Activated CD8-positive, alpha-beta memory T cell treated with anti-CD3 and anti-CD28 coated beads for 36 hours (primary cell): ENCODE measurements at regions not wholly inside any gene's neighbourhood (a gene's known extent, or its start where the extent isn't known, plus 50 kb on each side); places are given as distances from the start of the nearest gene placed in this dataset.

Experiments used
- CTCF ChIA-PET: fragments of 350-600 bp; sonication (Branson Sonifier 250); formaldehyde crosslinking; loops from one replicate; lab custom pipeline; 2021; ENCODE audit warnings: antibody characterized with exemption; lab: Charles Lee
- POLR2A ChIA-PET: fragments of 350-600 bp; sonication (Branson Sonifier 250); formaldehyde crosslinking; loops from one replicate; lab custom pipeline; 2021; ENCODE audit warnings: antibody characterized with exemption; lab: Charles Lee

DNA sequence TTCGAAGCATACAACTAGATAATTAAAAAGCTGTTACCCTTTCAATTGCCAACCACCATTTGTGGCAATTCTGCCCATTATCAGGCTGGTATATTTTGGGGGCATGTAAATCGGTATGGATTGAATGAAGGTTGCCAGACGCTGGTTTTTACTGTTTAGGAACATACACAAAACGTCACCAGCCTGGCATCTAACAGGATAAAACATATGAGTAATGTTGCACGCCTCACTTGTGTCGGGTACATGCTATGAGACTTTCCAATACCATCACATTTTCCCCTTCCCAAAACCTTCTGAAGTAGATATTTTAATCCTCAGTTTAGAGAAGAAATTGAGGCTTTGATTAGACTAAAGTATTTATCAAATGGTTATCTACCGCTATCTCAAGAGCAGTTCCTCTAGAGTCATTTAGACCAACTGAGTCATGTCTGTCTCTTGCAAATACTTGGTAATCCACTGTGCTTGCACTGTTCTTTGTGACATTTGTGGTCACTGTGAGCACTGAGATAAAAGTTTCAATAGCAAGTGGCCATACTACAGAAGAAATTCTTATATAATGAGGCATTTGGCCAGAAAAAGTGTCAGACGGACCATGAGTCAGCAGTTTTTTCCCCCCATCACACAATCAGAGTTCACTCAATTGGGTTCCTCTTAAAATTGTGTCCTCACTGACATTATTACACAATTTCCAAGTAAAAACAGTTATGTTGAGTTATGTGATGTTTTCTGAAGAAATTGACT lies 498.7 kb downstream of the NXPH1 start:
- ChIA-PET POLR2A (no interaction called here), CTCF (no interaction called here)

DNA sequence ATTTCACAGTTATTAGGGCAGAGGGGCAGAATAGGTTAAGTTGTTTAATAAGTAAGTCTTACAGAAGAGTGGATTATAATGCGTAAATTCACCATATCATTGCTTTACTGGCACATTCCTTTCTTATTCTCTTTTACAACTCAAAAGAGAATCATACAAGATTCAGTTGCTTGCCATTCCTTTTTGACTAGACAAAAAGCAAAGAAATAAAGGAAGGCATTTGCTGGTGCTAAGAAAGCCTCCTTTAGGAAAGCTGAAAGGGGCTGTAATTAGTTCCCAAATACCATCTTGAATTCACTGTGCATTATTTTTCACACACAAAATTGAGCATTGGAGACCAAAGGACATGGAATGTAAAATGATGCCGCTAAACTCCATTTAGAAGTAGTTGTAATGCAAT lies 499.3 kb downstream of the NXPH1 start:
- ChIA-PET CTCF (no interaction called here), POLR2A (no interaction called here)

DNA sequence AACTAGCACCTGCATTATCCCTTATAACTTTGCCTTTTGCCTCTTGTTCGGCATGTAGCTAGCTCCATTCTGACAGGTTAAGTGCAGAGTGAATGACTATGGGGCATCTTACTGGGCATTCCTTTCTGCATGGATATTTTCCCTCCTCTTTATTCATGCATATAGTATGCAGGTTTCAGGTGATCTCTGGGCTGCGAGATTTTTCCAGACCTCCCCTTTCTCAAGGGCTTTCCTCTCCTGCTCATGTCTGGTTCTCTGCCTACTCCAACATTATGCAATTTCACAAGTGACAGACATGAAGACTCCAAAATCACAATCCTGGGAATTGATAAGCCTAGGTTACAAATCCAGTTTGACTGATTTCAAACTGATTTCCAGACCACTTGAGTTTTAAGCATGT lies 503.8 kb downstream of the NXPH1 start:
- ChIA-PET CTCF (no interaction called here), POLR2A (no interaction called here)

DNA sequence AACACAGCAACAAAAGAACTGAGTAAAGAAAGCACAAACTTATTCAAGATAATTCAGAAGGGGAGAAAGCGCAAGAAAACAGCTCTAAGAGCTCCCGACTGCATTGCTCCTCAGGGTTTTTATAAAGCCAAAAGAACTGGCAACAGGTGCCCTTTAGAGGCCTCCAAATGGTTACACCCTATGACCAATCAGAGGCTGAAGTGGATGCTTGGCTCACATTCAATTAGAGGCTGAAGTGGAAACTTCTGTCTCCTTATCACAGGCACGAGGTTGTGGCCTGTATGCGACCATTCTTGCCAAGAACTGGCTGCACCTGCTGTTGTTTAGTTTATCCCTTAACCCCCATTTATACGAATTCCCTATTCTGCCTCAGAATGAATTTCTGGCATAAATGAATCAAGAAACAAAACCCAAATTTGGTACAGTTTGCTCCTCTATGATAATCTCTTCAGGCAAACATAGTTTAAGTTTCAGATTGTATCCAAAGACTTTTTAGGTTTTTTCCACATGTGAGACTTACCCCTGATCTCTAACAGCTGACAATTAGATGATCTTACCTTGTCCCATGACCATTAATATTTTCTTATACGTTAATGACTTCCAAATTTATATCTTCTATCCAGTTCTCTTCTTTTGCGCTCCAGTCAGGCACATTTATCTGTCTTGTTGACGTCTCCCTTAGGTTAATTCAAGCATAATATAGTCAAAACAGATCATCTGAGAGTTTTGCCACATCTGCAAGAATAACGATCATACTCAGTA lies 504.8 kb downstream of the NXPH1 start:
- CTCF ChIA-PET, result no interaction called here
- POLR2A ChIA-PET, result no interaction called here

DNA sequence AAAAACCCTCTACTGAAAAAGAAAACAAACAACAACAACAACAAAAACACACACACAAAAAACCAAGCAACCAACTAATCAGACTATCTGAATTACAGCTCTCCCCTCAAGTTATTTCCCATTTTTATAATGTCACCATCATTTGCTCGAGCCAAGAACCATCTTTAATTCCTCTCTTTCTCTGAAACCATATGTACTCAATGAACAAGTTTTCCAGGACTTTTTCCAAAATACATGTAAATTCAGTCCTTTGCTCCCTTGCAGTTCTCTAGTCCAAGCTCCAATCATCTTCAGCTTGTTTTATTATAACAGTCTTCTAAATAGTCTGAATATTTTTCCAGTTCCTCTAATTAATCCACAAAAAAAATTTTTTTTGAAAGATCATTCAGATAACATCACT lies 506.0 kb downstream of the NXPH1 start:
- ChIA-PET POLR2A (no interaction called here), CTCF (no interaction called here)

DNA sequence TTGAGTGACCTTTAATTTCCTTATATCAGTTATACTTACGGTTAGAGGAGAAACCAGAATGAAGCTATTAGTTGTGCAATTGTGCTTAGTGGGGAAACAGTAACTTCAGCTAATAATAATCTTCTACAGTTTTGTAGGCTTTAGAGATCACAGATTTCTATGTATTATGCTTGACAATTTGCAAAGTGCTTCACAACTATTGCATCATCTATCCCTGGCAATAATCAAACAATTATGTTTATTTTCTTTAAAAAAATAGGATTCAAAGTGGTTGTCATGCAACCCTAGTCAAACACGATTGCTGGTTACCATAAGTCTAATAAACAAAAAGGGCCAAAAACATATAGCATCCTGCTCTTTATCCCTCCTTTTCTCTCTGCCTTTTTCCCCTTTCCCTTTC lies 530.3 kb downstream of the NXPH1 start:
- CTCF ChIA-PET, result no interaction called here
- POLR2A ChIA-PET, result no interaction called here

DNA sequence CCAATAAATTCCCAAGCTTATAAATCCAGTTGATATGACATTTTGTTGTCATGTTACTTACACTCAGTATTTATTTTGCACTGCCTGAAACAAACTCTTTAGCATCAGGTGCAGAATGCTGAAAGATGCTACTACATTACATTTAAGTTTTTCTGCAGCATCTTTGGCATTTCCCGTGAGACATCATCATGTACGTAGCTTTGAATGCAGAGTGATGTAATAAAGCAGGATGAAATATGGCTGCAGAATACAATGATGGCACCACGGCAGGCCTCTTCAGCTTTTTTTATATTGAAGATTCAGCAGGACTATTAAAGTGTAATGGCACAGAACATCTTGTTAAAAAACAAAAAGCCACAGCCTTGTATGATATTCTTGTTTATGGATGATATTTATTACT lies 531.8 kb downstream of the NXPH1 start:
- ChIA-PET POLR2A (no interaction called here), CTCF (no interaction called here)

DNA sequence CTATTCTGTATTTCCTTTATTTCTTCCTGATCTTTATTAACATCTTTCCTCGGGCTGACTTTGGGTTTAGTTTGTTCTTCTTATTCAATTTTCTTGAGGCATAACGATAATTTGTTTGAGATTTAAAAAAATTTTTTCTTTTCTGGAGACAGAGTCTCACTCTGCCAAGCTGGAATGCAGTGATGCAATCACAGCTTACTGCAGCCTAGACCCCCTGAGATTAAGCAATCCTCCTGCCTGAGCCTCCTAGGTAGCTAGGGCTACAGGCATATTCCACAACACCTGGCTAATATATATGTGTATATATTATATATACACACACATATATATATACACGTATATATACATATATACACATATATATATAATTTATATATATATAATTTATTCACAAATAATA lies 540.2 kb downstream of the NXPH1 start:
- POLR2A ChIA-PET, result no interaction called here
- CTCF ChIA-PET, result no interaction called here

DNA sequence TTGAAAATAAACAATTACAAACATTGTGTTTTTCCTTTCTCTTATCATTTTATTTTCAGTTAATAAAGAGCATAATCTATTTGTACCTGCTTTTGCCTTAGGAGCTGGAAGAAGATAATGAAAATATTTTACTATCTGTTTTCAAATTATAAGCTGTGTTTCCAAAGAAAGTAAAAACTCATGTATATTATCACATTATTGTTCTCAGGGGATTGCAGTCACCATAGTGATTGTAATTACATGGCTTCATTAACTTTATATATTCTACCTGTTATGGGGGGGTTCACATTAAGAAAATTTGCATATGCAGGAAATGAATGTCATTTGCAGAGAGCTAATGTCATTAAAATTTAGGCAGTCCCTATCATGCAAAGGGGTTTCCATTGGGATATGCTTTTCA lies 542.3 kb downstream of the NXPH1 start:
- POLR2A ChIA-PET, result no interaction called here
- CTCF ChIA-PET, result interaction anchor here (0.8 kb wide), 1 partner anchor 448 kb away, joined by 3 read pairs; no protein-coding TSS in a partner anchor

DNA sequence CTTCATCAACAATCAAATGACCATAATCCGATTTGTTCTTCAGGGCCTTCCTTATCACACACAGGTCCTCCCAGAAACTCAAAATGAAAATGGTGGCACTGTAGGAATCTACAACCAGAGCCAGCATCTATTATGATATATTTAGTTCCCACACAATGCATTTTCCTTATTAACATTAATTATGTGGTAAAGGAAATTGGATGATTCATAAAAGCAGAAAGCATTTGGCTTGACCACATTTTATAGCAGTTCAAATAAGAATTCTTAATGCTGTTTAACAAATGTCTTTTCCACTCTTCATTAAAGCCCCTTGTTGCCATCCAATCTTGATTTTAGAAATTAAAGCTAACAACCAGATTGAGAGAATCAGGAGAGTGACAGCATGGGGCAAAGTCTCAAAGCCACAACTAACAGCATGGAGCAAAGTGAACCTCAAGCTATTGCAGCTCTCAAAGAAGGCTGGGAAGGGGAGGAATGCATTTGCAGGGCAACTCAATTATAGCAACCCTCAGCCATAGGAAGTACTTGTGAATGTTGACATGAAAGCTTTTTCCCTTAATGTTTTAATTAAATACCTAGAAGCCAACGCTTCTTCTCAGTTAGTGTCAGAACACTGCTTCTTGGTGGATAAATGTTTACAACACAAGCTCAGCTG lies 549.1 kb downstream of the NXPH1 start:
- CTCF ChIA-PET, result no interaction called here
- POLR2A ChIA-PET, result no interaction called here

DNA sequence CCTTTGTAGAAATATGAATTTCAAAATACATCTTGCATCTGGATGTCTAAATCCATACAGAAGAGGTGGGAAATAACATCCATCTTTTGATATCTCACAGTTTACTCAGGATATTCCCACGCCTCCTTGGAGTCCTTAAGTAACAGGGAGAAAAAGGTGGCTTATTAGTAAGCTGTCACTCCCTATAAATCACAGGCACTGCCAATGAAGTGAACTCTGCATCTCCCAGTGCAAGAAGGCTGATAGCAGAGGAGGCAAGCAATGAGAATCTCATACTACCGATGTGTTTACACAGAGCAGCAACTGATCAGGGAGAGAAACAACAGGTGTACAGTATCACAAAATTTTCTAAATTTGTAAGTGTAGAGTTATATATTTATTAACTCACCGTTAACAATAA lies 551.8 kb downstream of the NXPH1 start:
- ChIA-PET CTCF (no interaction called here), POLR2A (no interaction called here)

DNA sequence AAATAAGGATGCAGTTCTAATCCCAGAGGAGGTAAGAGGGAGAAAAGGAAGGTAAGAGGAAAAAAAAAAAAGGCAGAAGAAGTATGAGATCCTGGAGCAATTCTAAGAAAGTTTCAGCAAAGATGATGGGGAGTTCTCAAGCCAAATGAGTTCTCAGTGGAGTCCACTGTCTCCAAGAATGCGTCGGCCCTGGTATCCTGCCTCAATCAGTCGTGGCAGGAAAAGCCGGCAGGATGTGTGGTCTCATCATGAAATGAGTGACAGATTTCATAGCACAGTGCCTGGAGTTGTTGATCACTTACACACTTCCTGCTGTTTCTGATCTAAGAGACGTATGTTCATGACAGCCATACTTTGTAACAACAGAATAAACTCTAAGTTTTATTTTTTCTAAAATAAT lies 554.9 kb downstream of the NXPH1 start:
- CTCF ChIA-PET, result no interaction called here
- POLR2A ChIA-PET, result no interaction called here

DNA sequence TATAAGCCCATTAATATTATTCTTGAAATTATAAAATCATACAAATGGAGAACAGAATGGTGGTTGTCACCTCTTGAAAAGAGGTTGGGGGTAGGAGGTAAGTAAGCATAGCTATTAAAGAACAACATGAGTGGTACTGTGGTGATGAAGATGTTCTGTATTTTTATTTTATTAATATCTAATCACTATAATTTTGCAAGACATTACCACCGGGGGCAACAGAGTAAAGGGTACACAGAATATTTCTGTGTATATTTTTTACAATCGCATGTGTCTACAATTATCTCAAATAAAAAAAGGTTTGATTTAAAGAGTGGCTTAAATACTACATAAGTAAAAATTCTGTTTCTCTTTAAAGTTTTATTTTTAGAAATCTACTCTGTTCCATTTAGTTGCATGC lies 557.8 kb downstream of the NXPH1 start:
- ChIA-PET POLR2A (no interaction called here), CTCF (no interaction called here)

DNA sequence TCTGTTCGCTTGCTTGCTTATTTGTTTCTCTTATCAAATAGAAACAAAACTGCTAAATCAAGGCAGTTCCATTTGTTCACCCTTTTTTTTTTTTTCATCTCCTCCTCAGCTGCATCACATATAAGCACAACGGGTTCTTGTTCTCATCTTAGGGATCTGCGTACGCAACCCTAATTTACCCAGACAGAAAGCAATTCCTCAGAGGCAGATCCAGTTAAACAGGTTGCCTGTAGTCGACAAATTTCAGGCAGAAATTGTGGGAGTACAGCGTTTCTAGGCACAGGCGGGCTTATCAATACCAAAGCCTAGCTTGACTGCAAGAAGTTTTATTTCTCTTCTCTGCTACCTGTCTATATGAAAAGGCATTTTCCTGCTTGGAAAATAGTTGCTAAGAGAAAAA lies 565.4 kb downstream of the NXPH1 start:
- ChIA-PET POLR2A (no interaction called here), CTCF (no interaction called here)

DNA sequence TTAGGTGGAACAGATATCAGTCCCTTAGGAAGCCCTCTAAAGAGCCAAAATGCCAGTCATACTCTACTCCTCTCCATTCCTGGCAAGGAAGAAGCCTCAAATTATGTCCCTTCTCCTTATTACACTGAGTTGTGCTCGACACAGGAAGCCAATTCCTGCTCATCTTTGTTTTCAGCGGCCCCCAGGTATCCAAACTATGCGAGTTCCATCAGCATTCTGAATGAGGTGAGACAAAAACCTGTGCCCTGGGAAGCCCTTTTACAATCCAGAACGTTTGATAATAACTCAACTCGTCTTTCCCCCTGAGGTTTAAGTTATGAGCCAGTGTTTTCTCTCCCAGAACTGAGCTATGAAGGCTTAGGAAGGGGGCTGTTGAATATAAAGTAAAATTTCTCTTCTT lies 580.5 kb downstream of the NXPH1 start:
- POLR2A ChIA-PET, result no interaction called here
- CTCF ChIA-PET, result no interaction called here

DNA sequence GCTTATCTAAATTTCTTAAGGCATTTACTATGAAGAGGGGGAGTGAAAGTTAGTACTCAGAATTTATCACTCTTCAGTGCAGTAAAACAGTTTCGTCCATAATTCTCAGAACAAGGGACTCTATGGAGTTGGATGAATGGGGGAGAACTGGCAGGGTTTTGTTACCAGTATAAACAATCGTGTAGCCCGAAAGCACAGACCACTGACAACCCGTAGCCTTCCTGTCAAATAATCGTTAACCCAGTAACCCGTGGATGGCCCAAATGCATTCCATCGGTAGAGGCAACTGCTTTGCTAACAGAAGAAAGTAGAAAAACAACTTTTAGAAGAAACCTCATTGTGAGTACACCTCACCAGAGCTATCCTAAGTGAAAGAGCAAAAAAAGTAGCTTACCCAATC lies 583.9 kb downstream of the NXPH1 start:
- POLR2A ChIA-PET, result no interaction called here
- CTCF ChIA-PET, result interaction anchor here (0.6 kb wide), 1 partner anchor 76 kb away, joined by 3 read pairs; no protein-coding TSS in a partner anchor

DNA sequence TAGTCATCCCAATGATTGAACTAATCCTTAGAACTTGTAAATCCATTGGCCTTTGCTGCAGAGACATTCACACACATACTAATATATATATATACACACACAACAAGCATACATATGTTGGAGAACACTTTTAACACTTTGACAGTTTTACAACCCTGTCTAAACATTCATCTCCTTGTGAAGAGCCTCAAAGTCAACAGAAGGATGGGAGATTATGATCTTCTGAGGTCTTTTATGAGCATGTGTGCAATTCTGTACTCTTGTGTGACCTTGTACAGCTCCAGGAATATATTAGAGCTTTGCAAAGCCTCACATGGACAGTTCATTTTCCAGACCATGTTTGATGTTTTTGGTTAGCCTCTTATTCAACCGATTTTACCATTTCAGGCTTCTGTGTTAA lies 589.0 kb downstream of the NXPH1 start:
- ChIA-PET CTCF (no interaction called here), POLR2A (no interaction called here)

DNA sequence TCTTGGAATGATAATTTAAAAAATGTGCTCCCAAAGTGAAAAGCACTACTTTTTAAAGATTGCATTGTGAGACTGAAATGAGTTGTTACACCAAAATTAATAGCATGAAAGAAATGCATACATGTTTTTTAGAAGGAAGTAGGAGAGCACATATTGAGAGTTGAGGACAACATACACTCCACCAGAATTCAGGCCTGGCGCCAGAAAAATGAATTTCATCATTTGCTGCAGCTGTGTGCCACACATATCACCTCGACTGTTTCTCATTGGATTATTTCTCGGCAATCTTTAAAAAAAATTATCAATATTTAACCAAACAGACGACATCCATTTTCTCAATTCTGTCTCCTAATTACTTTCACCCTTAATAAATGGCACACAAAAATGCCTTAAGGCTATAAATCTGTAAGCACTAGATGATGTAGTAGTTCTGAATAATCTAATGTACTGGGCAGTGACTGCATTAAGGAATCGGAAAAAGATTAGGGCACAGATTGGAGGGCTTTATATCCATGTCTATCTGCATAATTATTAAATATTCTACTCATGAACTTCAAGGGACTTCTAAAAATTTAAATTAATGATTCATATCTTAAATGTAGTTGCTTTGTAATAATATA lies 590.4 kb downstream of the NXPH1 start:
- CTCF ChIA-PET, result no interaction called here

DNA sequence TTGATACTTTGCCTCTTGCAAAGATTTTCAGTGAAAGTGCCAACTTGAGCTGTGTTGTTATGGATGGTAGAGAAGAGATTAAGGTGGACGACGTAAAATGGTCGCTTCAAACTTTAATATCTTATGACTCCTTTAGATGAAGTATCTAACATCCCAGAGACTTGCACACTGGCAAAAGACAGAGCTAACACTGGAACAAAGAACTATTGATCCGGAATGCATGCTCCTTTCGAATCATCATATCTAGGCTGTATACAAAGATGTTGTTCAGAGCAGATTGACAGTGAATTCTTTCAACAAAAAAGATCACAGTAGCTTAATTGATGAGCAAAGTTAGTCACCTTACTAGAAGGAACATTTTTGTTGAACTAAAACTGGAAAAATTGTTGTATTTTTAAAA lies 592.7 kb downstream of the NXPH1 start:
- POLR2A ChIA-PET, result no interaction called here
- CTCF ChIA-PET, result no interaction called here

More for the DNA sequence above, 590.4 kb downstream of the NXPH1 start:
- POLR2A ChIA-PET, result no interaction called here

DNA sequence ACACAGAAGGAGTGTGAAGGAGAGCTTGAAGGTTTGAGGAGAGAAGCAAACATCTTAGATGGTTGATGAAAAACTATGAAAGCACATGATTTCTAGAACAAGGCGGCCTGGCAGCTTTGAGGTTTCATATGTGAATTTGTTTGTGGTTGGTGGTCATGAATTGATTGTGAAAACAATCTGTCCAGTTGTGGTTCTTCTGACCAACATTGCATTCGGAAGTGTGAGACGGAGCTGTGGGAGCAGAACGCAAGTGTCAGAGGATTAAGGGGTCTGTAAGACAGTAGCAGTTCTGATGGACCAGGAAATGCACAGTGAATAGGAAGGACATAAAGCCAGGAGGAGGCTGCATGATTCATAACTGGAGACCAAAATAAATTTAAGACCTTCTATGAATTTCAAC lies 594.6 kb downstream of the NXPH1 start:
- POLR2A ChIA-PET, result no interaction called here
- CTCF ChIA-PET, result no interaction called here
